ENCODE measurements at regions not wholly inside any gene's neighbourhood (a gene's known extent, or its start where the extent isn't known, plus 50 kb on each side); places are given as distances from the start of the nearest gene placed in this dataset.

DNA sequence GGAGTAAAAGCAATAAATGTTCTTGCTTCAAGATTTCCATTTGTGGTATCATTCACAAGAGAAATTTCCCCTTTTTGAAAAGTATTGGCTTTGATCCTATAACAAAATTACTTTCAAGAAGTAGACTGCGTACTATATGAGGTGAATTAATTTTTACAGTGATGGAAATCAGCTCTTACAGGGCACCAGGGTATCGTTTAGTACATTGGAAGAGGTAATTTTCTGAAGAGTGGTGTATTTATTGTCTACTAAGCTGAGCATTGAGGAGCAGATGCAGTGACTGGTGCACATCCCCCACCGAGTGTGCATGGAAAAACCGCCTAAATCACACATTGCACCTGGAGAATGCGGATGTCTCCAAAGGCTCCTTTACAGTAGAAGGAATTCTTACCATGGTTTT lies 209.5 kb downstream of the SAMD5 start:
- no peak for DNase-seq

DNA sequence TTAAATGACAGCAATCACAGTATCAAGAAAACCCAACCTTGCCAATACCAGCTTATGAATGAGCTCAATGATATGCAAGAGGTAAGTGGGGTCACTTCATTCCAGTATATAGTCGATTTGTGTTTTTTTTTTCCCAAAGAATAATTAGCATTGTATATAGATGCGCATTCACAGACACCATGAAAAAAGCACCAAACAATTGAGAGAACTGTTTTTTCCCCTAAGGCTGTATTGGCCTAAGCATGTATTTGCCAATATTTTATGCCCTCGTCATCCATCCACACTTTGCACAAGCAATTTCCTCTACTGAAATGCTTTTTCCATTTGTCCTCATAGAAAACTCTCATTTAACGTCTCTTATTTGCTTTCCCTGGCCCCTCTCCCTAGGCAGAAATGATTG lies 213.7 kb downstream of the SAMD5 start:
- no peak for DNase-seq

DNA sequence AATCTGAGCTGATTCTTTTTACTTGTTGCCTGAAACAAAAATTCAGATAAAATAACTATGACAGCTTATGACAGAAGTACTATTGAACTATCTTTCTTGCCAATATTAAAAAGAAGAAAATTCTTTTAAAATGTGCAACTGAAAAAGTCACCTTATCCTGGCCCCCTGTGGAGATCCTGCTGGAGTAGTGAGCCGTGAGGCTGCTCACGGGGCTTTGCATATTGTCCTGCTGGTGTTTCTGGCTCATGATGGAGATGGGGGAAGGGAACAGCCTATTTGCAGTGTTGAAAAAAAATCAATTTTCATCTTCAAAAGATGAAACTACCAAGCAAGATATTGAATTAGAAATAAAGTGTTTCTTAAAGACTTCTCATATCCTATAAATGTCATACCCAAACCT lies 216.0 kb downstream of the SAMD5 start:
- DNase-seq = no peak

DNA sequence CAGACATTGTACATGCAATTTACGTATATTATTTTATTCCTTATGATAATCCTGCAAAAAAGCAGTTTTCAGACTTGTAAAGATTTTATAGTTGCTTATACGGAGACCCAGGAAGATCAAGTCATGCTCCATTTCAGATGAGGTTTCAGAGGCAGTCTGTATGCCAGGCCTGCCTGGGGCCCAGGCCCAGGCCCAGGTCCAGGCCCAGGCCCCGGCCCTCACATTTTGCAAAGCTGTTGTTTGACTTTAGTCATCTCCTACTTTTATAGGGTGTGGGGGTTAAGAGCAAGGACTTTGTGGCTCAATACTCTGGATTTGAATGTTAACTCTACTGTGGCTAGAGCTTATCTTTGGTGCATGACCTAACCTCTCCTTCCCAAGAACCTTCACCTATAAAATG lies 217.9 kb downstream of the SAMD5 start:
- DNase-seq = no peak

DNA sequence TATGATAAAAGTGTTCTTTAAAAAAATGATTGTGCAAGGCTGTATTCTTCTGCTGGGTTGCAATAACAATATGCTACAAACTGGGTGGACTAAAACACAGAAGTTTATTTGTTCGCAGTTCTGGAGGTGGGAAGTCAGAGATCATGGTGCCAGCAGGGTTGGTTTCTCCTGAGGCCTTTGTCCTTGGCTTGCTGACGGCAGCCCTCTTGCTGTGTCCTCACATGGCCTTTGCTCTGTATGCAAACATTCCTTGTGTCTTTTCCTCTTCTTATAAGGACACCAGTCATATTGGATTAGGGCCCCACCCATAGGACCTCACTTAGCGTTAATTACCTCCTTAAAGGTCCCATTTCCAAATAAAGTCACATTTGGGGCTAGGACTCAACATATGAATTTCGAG lies 220.4 kb downstream of the SAMD5 start:
- DNase-seq = no peak

DNA sequence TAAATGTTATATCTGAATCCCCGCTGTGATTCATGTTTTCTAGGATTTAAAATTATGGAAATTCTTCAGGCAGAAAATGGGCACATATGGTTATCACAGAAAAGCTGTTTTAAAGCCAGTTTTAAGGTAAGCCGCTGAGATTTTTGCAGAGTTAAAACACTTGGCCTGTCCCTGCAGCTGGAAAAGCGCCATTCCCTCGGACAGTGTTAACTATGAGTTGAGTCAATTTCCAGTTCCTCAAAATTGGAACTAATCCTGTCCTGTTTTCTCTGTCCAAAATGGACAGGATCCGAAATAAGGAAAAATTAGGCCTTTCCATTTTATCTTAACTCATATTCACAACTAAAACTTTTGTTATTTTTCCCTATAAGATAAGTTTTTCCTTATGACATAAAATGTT lies 225.2 kb downstream of the SAMD5 start:
- no peak for DNase-seq

DNA sequence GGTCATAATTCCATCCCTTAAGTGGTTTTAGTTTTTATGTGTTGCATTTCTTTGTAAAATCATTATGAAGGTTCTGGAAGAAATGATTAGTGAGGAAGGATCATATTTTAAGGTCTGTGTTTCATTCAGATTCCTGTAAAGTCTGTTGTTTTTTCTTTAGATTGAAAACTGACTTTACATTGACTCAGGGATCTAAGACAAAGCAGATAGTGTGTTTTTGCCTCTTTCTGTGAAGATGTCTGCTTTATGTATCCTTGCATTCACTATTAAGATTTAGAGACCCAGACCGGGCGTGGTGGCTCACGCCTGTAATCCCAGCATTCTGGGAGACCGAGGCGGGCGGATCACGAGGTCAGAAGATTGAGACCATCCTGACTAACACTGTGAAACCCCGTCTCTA lies 225.7 kb downstream of the SAMD5 start:
- no peak for DNase-seq

DNA sequence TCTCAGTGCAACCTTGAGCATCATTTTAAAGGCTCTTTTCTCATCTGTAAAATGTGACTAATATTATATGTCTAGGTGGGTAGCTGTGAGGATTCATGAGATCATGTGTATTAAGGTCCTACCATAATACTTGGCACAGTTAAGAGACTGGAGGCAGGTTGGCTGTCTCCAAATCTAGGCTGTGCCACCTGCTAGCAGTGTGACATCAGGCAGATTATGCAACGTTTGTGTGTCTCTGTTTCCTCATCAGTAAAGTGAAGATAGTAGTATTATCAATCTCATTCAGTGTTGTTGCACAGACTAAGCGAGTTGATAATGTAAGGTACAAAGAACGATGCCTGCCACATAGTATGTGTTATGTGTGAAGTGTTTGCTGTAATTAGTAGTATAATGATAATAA lies 227.4 kb downstream of the SAMD5 start:
- no peak for DNase-seq

DNA sequence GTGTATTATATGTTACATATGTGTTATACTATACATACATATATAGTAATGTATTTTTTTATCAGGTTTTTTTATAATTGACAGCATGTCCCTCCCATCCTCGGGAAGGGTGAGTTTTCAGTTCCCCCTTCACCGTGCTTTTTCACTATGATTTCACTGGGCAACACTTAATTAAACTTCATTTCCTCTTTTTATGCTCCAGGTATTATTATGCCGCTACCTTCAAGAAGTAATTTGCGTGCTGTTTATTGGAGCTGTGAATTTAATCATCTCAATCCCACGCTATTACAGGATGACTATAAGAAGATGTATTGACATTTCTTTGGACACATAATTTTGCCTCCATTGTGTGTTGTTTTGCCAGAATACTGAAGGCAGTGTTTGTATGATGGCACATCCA lies 228.6 kb downstream of the SAMD5 start:
- DNase-seq = no peak

DNA sequence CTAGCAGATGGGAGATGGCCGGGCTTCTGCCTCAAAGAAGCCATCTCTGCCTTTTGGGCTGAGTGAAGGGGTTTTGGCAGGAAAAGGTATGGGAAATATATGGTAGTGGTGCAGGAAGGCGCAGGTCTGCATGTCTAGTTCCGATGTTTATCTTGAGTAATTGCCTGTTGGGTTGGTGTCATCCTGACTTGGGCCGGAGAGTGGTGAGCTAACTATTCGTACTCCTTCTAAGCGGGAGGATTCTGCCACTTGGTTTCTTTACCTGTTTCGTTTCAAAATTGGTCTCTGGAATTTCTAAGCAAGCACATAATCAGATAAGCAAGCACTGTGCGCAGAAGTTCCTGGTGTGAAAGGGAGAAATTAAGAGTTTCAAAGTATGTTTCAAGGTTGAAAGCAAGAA lies 229.6 kb downstream of the SAMD5 start:
- no peak for DNase-seq

DNA sequence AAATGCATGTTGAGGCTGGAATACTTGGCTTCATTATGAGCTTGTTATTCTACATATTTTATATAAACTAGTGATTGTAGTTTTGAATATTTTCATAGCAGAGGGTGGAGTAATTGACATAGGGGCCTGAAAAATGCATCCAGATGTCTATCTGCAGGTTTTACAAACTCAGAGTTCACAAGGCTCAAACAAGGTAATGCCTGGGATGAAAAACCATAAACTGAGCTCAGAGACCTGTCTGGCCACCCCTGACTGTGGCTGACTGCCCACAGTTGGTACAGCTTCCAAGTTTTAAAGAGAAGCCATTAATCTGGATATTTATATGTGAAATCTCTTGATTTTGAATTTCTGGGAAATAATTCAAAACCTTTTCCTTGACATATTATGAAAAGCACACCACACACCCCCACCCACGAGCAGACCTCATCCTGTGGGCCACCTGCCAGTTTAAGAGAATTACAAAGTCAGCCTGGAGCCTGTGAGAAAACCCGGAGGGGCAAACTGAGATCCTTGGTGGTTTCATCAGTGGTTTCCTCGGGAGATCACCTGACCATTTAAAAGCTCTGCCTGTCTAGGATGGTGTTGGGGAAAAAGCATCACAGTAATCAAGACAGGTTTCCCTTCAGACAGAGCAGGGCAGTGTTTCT lies 230.1 kb downstream of the SAMD5 start:
- DNase-seq = no peak

DNA sequence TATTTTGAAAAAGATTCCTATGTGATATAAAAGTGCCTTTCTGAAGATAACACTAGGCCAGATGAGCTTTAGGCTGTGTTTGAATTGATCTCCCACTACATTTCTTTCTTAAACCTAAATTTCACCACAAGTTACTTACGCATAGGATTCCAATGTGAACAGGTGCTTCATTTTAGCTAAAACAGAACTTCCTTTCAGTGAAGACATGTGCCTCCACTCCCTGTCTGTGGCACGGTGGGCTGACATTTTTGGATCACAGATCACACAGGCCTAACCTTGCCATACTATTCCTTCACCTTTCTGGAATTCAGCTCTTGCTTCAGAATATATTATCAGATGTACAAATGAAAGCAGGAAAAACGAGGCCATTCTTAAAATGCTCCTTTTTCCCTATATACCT lies 231.8 kb downstream of the SAMD5 start:
- no peak for DNase-seq

DNA sequence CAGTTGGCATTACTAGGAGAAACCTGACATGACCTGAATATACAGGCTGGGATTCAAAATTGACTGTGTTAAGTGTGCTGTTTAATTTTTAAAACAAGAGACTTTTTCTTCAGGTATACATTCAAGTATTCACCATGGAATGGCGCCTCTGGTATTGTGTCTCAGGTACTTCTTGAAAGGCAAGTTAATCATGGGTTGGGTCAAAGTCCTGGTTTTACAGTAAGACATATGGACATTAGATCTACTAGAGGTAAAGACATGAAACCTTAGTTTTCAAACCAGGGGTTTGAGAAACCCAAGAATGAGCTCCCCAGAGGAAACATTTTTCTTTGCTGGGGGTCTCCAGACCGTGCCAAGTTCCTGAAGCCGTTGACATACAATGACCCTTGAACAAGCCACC lies 232.4 kb downstream of the SAMD5 start:
- no peak for DNase-seq

DNA sequence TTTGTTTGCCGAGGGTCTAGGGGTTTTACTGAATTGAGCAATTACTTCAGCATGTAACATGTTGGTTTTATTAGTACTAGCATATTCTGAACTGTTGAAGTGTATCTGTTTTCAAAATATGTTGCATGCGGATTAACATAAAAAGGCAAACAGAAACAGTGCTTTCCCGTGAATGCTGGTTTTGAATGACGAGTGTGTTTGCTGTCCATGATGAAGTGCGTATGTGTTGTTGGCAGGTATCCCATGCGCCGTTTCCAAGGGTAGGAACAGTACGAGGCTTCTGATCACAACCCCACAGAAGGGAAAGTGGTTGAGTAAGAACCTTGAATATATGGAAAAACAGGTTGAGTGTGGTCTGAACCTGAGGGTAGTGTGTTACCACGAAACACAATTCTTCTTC lies 232.9 kb downstream of the SAMD5 start:
- DNase-seq = no peak

DNA sequence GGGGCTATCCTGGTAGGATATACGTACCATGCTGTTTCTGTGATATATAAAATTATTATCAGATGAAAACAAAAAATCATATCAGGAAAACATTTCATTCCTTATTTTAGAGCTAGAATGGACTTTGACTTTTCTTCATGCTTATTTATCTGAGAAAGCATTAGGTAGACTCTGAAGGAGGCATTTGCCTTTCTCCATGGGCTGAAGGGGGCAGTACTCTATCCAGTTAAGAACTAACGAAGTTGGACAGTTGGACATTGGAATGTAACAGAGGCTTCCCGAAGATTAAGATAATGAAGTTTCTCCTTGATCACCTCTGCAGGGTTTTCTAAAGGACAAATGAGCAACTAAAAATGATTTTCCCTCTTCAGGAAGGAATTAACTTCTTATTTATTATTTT lies 233.9 kb downstream of the SAMD5 start:
- DNase-seq = no peak

DNA sequence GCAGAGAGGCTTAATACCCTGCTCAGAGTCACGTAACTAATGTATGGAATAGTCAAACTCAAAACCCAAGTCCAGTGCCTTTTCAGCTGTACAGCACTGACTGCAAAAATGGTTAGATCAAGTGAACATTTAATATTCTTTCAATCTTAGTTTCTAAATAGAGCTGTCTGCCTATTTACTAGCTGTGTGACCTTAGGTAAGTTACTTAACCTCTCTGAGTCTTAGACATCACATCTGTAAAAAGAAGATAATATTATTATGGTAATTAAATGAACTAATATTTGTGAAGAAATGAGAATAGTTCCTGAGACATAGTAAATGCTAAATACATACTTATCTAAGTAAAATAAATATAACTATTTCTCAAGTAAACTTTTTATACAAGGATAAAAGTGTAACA lies 235.5 kb downstream of the SAMD5 start:
- no peak for DNase-seq

DNA sequence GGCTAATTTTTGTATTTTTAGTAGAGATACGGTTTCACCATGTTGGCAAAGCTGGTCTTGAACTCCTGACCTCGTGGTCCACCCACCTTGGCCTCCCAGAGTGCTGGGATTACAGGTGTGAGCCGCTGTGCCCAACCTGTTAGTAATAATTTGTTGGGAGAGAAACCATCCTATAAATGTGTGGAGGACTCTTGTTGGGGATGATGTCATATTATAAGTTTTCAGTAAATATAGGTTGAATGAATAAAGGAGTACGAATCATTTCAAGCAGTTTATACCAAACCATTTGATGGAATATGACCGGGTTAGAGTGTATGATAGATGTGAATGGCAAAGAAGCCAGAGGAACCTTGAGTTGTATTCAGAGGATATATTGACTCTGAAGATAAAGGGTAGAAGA lies 240.8 kb downstream of the SAMD5 start:
- no peak for DNase-seq

DNA sequence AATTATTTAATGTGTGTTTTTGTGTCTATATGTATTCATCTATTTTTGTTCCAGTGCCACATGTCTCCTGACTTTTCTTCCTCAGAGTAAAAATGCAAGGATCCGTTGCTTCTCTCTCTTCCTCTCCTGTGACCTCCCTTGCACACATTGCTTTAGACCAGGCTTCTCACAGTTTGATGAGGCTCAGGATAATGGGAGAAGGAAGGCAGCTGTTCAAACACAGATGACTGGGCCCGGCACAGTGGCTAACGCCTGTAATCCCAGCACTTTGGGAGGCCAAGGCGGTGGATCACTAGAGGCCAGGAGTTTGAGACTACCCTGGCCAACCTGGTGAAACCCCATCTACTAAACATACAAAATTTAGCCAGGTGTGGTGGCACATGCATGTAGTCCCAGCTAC lies 241.9 kb downstream of the SAMD5 start:
- no peak for DNase-seq

DNA sequence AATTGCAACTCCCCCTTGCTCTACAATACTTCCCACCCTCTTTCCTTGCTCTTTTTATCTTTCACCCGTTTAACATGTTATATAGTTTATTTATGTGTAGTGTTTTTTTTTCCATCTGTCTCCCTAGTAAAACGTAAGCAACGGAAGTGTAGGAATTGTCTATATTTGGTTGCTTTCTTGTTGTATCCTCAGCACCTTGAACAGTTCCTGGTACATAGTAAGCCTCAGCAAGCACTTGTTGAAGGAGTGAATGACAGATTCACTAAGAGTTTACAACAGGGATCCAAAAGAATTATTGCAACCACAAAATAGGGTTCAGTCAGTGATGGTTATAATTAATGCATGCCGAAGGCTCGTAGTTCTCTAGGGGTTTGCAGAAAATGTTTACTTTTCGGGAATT lies 242.7 kb downstream of the SAMD5 start:
- DNase-seq = no peak

DNA sequence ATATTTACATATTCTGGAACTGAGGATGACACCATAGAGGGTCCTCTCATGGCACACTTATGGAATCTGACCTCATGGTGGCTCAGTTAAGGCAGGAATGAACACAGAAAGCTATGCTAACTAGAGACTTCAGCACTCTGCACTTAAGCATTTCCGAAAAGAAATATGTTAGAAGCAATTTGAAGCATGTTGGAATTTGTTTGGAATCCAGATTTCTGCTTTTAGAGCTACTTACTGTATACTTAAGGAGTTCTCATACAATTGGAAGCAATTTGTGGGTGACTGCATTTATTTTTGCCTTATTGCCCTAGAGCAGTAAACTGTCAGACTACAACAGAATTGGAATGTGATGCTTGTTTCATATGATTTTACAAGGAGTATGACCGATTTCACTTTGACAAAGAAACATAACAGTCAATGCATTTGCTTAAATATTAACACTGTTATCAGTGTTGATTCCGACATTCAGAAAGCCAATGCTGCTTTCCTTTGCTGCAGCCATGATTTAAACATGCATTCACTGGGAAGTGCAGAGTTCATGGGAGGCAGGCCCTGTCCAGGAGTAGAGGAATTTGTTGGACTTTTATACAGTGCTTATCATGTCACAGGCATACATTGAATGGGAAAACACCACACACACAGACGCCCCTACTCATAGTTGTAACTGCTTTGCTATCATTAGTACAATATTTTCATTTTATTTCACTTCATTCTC lies 244.4 kb downstream of the SAMD5 start:
- DNase-seq = no peak

DNA sequence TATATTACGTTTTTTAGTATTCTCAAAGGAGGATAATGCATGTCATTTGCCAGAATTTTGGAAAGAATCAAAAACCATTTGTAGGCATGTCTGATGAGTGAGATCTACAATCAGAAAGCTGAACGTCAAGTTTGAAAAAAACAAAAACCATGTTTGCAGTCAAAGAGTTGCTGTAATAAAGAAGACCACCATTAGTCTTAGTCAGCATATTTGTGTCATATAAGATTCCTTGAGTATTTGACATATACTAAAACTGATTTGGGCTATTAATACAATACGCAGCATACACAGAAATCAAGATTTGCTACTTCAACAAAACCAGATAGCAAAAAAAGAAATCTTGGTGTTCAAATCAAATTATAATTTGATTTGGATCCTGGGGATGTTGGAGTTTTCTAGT lies 247.5 kb downstream of the SAMD5 start:
- no peak for DNase-seq

DNA sequence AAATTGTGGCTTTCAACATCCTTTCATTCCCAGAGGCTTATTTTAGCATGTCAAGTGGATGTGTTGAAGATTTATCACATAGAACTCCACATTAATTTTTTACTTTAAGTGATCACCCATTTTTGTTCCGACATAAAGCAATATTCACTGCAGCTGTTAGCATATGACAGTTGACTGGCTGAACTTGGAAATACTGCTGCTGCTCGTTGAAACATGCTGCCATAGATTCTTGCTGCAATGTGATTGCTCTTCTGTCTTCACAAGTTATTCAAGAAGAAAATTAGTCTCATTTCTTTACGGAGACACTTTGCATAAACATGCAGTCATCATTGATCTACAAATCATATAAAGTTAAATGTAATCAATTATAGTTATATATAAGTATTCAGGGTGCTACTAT lies 248.4 kb downstream of the SAMD5 start:
- no peak for DNase-seq

DNA sequence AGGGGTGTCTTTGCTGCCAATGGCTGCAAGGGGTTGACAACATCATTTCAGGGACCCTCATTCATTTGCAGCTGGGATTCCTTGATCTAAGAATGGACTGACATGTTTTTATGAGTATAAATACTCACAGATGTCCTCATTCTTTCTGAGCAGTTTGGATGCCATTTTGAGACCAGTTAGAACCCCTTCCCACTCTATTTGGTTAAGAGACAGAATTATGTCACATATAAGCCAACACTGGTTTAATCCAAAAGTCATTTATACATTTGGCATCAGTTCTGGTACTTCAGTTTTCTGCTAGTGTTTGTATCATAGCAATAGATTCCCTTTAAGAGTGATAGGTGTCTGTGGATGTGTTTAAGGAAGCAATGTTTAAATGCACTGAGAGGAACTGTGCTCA lies 248.8 kb downstream of the SAMD5 start:
- DNase-seq = no peak

DNA sequence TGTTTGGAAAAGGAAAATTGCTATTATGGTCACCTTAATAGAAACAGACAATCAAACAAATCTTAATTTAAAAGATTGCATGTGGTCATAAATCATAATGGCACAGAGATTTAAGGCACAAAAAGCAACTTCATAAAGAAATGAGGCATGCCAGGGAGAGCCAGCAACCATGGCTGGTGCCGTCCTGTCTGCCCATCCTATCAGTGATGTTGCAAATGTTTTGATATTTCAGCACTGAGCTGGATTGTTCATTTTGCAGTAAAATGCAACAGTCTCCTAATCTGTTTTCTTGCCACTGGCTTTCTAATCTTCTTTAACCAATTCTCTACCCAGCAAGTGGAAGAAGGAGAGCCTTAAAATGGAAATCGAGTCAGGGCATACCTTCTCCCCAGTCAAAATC lies 249.8 kb downstream of the SAMD5 start:
- no peak for DNase-seq

DNA sequence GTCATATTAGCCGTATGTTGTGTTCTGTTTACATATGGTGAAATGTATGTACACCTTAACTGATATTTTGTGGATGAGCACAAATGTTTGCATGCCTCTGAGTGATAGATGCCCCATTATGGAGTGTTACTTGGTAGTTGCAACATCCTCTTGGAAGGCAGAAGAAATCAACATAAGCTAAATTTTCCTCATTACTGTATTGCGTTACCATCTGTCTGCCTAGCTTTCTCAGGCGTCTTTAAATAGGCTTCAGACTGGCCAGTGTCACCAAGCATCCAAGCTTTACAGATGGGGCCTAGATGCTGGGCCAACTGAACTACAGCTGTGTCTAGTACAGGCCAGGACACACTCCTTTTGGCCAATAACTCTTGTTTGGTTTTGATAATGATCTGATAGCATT lies 250.6 kb downstream of the SAMD5 start:
- no peak for DNase-seq

Measured in suppressor macrophage (primary cell).